Fibroblast of villous mesenchyme (primary cell): ENCODE measurements at regions not wholly inside any gene's neighbourhood (a gene's known extent, or its start where the extent isn't known, plus 50 kb on each side); places are given as distances from the start of the nearest gene placed in this dataset.

Experiments
- DNase-seq: peaks from one replicate; pipeline ENCODE4 v3.0.0-alpha.2; 2010; ENCODE audit warnings: low read depth
- H3K4me3 ChIP-seq: 2 replicates; pipeline ENCODE4 v1.5.1; 2011; ENCODE audit warnings: low read depth, mild to moderate bottlenecking, low read length
- TF ChIP-seq, protein P1 (sequence below): IDR thresholded peaks from 2 replicates; pipeline ENCODE4 v1.5.1; 2012; ENCODE audit warnings: low read depth, mild to moderate bottlenecking, low read length; ENCODE audit not compliant: insufficient read depth

DNA sequence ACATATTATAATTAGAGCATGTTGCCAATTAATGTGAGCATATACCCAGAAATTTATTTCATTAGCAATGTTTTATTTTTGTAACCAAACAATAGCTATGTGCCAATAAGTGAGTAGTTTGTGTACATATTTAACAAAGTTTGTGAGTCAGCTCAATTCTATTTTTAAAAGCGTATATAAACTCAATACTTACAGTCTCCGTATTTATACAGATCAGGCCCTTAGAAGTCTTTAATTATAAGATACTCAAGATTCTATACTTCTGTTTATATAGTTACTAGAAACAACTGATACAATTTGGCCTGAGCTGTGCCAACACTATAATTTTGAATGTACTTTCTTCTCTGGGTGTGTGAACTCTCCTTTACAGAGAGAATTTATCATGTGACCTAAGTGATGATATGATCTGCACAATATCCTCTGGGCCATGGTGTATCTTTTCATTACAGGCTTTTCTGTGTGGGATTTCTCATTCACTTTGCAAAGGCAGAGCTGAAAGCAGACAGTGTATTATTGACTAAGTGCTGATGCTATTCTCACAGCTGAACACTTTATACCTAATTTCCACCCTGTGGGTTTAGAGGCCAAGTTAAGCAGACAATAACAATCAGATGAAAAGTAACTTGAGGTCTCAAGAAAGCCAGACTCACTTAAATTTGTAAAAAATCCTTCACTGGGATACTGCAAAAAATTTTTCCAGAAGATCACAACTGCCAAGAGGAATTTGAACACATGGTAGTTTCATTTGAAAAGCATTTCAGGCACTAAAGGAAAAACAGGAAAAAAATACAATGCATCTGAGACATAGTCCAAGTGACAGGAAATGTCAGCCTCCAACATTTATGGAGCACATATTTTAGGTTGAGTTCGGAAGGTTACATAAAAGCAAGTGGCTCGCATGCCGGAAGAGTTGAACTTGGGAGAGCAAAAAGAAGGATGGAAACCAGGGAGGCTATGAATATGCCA lies 277.9 kb upstream of the SEMA6D start:
- no peak overlapping the region for H3K4me3 ChIP-seq
- DNase-seq: peak; percentile 48

GRCh38 chr15:47442371-47442770 lies 274.9 kb upstream of the SEMA6D start:
- TF ChIP-seq, protein P1, sequence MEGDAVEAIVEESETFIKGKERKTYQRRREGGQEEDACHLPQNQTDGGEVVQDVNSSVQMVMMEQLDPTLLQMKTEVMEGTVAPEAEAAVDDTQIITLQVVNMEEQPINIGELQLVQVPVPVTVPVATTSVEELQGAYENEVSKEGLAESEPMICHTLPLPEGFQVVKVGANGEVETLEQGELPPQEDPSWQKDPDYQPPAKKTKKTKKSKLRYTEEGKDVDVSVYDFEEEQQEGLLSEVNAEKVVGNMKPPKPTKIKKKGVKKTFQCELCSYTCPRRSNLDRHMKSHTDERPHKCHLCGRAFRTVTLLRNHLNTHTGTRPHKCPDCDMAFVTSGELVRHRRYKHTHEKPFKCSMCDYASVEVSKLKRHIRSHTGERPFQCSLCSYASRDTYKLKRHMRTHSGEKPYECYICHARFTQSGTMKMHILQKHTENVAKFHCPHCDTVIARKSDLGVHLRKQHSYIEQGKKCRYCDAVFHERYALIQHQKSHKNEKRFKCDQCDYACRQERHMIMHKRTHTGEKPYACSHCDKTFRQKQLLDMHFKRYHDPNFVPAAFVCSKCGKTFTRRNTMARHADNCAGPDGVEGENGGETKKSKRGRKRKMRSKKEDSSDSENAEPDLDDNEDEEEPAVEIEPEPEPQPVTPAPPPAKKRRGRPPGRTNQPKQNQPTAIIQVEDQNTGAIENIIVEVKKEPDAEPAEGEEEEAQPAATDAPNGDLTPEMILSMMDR: no peak
- H3K4me3 ChIP-seq: no peak overlapping the region
- peak; percentile 64 for DNase-seq

More for the DNA sequence above, 277.9 kb upstream of the SEMA6D start:
- TF ChIP-seq, protein P1: no peak

DNA sequence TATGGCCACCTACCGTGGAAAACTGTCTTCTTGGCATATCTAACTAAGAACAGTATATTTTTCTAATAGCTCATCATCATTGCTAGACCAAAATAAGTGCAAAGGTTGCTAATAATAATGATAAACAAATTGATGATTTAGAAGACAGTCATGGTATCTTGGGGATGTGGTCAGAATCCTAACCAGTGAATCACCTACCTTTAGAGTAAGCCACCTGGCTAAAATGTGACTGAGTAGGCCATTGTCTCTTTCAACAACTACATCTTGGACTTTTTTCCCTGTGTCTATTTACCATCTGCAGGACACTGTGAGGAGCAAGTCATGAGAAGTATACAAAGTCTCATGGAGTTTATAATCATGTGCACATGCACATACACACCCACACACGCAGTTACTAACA lies 273.5 kb upstream of the SEMA6D start:
- H3K4me3 ChIP-seq: no peak overlapping the region
- TF ChIP-seq, protein P1: no peak
- no peak for DNase-seq

- TF ChIP-seq, protein P1: no peak
- no peak overlapping the region for H3K4me3 ChIP-seq
- DNase-seq: no peak
Measured at GRCh38 chr15:47445723-47446392, 271.4 kb upstream of the SEMA6D start.

- DNase-seq: no peak
- TF ChIP-seq, protein P1: no peak
- H3K4me3 ChIP-seq: no peak overlapping the region
Measured at GRCh38 chr15:47460795-47461573, 256.3 kb upstream of the SEMA6D start.

DNA sequence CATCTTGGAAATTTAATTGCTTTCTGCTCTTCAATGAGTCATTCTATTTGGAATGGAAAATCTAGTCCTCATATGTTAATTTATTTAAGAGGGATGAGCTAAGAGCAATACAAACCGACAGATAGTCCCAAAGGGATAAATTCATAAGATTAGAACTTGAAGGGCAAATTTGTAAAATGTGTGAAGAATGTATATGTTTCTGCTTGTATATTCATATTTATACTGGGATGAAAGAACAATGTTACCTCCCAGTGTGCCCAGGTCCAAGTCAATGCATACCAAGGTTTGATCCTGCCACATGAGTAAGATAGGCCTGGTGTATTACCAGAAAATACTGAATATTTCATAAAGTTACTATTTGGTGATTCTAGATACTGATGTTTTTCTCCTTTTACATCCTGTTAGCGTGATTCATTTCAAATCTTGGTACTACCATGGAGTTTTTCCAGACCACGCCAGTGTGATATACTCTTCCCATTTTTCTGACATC lies 255.6 kb upstream of the SEMA6D start:
- DNase-seq: no peak
- TF ChIP-seq, protein P1: no peak
- H3K4me3 ChIP-seq: no peak overlapping the region
